Lower leg skin (tissue), 3 donors: ENCODE measurements at regions not wholly inside any gene's neighbourhood (a gene's known extent, or its start where the extent isn't known, plus 50 kb on each side); places are given as distances from the start of the nearest gene placed in this dataset.

Experiments
- CTCF ChIP-seq, 3 donors: fragments of 450-650 bp; IDR thresholded peaks; one replicate each; pipeline ENCODE4 v1.5.1; 2016; ENCODE audit warnings: antibody characterized with exemption in 3 of 3, mild to moderate bottlenecking in 3 of 3, moderate library complexity in 2 of 3
- POLR2A ChIP-seq, 2 donors: fragments of 450-650 bp; IDR thresholded peaks; one replicate each; pipeline ENCODE4 v1.6.1; 2016 to 2017; ENCODE audit warnings: antibody characterized with exemption in 2 of 2, mild to moderate bottlenecking in 1 of 2, moderate library complexity in 1 of 2

GRCh38 chr21:9758141-9758540 is 763.2 kb upstream of the TPTE start:
- no peak for TF ChIP-seq POLR2A (IDR thresholded peaks at IDR 0.05)
- TF ChIP-seq CTCF (IDR thresholded peaks at IDR 0.05): no peak
